ENCODE measurements at regions not wholly inside any gene's neighbourhood (a gene's known extent, or its start where the extent isn't known, plus 50 kb on each side); places are given as distances from the start of the nearest gene placed in this dataset.

DNA sequence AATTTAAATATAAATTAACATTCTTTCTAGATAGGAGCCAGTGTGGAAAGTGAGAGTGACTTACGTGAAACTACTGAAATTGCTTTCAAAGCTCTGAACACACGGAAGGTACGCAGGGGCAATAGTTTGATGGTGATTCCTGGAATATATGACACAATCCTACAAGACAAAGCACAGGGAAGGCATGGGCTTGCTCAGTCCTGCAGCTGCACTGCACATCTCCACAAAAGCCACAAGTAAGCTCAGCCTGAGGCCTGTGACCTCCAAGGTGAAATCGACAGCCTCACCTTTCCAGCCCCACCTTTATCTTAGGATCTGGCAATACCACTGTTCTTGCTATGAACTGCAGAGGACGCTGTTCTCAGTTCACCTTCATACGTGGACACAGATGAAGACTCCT is 109.3 kb upstream of the SCN10A start:
- H2AK5ac ChIP-seq (ENCODE audit: low read length): no peak overlapping the region
- no peak overlapping the region for H4K5ac ChIP-seq (ENCODE audit: low read length)
- no peaks in the 10 kb centered on the region for H3K79me2 ChIP-seq (ENCODE audit: control insufficient read depth, insufficient read depth, low read length)
- no peak overlapping the region for H3K9ac ChIP-seq (ENCODE audit: low read length)
- no peak overlapping the region for H2BK120ac ChIP-seq (ENCODE audit: low read depth, low read length)
- H3K23ac ChIP-seq (ENCODE audit: low read length): no peak overlapping the region
- H3K79me1 ChIP-seq (ENCODE audit: low read length): no peaks in the 10 kb centered on the region
- H3K4ac ChIP-seq (ENCODE audit: low read depth, low read length): no peak overlapping the region
- H3K27ac ChIP-seq (ENCODE audit: low read depth, low read length): no peak overlapping the region
- no peaks in the 10 kb centered on the region for H3K27me3 ChIP-seq (ENCODE audit: insufficient read depth, low read length, poor library complexity)
- no peak overlapping the region for H3K18ac ChIP-seq (ENCODE audit: low read length)
- H3K4me3 ChIP-seq (ENCODE audit: low read length): no peak overlapping the region
- H2BK5ac ChIP-seq (ENCODE audit: low read length): no peak overlapping the region
- H3K56ac ChIP-seq (ENCODE audit: low read length): no peak overlapping the region
- H2BK15ac ChIP-seq (replicated peaks; ENCODE audit: low read depth): no peak overlapping the region
- H3K36me3 ChIP-seq (ENCODE audit: control insufficient read depth, insufficient read depth, low read length): no peaks in the 10 kb centered on the region
- H4K8ac ChIP-seq (ENCODE audit: low read depth, low read length): no peak overlapping the region
- WGBS (ENCODE audit: extremely low coverage, insufficient coverage, low lambda C conversion rate): no CpG with 5 or more reads among the region's 6 CpGs
- no peak overlapping the region for H3K4me2 ChIP-seq (ENCODE audit: low read length)
- no peak for DNase-seq
- H3K4me1 ChIP-seq (ENCODE audit: control insufficient read depth, low read depth, low read length): no peaks in the 10 kb centered on the region

DNA sequence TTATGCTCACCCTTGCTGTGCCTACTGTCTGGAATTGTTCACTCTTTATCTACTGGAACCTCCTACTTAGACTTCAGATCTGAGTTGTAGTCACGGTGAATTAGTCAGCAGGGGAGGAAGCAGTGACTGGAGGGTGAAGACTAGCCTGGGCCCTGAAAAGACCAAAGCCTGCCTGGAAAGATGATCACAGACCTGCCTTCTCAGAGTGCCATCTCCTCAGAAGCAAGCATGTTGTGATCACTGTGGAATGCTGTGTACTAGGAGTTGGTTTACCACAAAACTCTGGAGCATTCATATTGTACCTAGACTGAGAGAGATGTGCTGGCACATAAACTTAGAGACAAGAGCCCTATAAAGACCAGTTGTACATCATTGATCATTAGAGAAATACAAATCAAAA is 100.7 kb upstream of the SCN10A start:
- Histone ChIP-seq H3K27ac (ENCODE audit: low read depth, low read length) (no peak overlapping the region), H3K18ac (ENCODE audit: low read length) (no peak overlapping the region), H3K23ac (ENCODE audit: low read length) (no peak overlapping the region), H3K79me1 (ENCODE audit: low read length) (no peaks in the 10 kb centered on the region), H2BK5ac (ENCODE audit: low read length) (no peak overlapping the region), H3K36me3 (ENCODE audit: control insufficient read depth, insufficient read depth, low read length) (no peaks in the 10 kb centered on the region), H3K79me2 (ENCODE audit: control insufficient read depth, insufficient read depth, low read length) (no peaks in the 10 kb centered on the region), H2AK5ac (ENCODE audit: low read length) (no peak overlapping the region), H4K5ac (ENCODE audit: low read length) (no peak overlapping the region), H3K4me1 (ENCODE audit: control insufficient read depth, low read depth, low read length) (no peaks in the 10 kb centered on the region), H3K9ac (ENCODE audit: low read length) (no peak overlapping the region), H2BK120ac (ENCODE audit: low read depth, low read length) (no peak overlapping the region), H4K8ac (ENCODE audit: low read depth, low read length) (no peak overlapping the region), H3K4me3 (ENCODE audit: low read length) (no peak overlapping the region), H3K56ac (ENCODE audit: low read length) (no peak overlapping the region), H3K4ac (ENCODE audit: low read depth, low read length) (no peak overlapping the region), H3K4me2 (ENCODE audit: low read length) (no peak overlapping the region), H3K27me3 (ENCODE audit: insufficient read depth, low read length, poor library complexity) (no peaks in the 10 kb centered on the region), H2BK15ac (replicated peaks; ENCODE audit: low read depth) (no peak overlapping the region)
- DNase-seq: no peak
- no CpG with 5 or more reads among the region's 1 CpG for WGBS (ENCODE audit: extremely low coverage, insufficient coverage, low lambda C conversion rate)

DNA sequence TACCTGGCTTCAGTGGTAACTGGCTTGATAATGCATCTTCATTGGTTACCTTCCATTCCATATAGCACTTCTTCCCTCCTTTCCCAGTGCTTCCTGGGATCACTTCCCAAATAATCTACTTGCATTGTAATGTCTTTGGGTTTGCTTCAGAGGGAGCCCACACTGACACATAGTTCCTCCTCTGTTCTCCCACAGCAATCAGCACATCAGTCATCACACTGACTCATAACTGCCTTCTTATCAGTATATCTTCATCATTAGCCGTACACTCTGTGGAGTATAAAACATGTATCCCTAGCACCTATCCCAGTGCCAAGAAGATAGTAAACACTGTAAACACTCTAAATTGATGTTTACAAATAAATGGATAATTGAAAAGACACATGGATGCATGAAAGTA is 91.4 kb upstream of the SCN10A start:
- no peak overlapping the region for H2BK5ac ChIP-seq (ENCODE audit: low read length)
- no peak overlapping the region for H3K9ac ChIP-seq (ENCODE audit: low read length)
- H3K36me3 ChIP-seq (ENCODE audit: control insufficient read depth, insufficient read depth, low read length): no peaks in the 10 kb centered on the region
- no peaks in the 10 kb centered on the region for H3K4me1 ChIP-seq (ENCODE audit: control insufficient read depth, low read depth, low read length)
- H3K79me1 ChIP-seq (ENCODE audit: low read length): no peaks in the 10 kb centered on the region
- no peak overlapping the region for H3K56ac ChIP-seq (ENCODE audit: low read length)
- no peaks in the 10 kb centered on the region for H3K79me2 ChIP-seq (ENCODE audit: control insufficient read depth, insufficient read depth, low read length)
- no peak overlapping the region for H3K23ac ChIP-seq (ENCODE audit: low read length)
- no peak overlapping the region for H3K4me3 ChIP-seq (ENCODE audit: low read length)
- no peak for DNase-seq
- H4K5ac ChIP-seq (ENCODE audit: low read length): no peak overlapping the region
- no peak overlapping the region for H3K18ac ChIP-seq (ENCODE audit: low read length)
- no peak overlapping the region for H2AK5ac ChIP-seq (ENCODE audit: low read length)
- no CpG with 5 or more reads among the region's 1 CpG for WGBS (ENCODE audit: extremely low coverage, insufficient coverage, low lambda C conversion rate)
- no peak overlapping the region for H4K8ac ChIP-seq (ENCODE audit: low read depth, low read length)
- no peak overlapping the region for H3K4me2 ChIP-seq (ENCODE audit: low read length)
- no peak overlapping the region for H3K4ac ChIP-seq (ENCODE audit: low read depth, low read length)
- H2BK120ac ChIP-seq (ENCODE audit: low read depth, low read length): no peak overlapping the region
- no peaks in the 10 kb centered on the region for H3K27me3 ChIP-seq (ENCODE audit: insufficient read depth, low read length, poor library complexity)
- H3K27ac ChIP-seq (ENCODE audit: low read depth, low read length): no peak overlapping the region
- no peak overlapping the region for H2BK15ac ChIP-seq (replicated peaks; ENCODE audit: low read depth)

DNA sequence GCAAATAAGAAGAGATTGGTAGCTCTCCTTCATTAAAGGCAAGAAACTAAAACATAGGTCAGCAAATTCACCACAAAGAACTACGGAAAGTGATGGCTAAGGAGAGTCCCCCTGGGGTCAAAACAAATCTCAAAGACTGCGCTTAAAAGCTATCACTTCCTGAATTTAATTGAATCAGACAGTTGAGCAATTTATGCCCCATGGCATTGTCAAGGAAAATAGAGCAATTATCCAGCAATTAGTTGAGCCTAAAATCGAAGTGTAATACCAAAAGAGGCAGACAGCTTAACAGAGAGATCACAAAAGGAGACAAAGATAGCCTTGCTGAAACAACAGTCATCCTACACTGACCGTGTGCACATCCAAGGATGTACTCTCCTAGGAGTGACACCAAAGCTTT is 74.4 kb upstream of the SCN10A start:
- H3K9ac ChIP-seq (ENCODE audit: low read length): no peak overlapping the region
- H3K4me2 ChIP-seq (ENCODE audit: low read length): no peak overlapping the region
- no peak overlapping the region for H3K18ac ChIP-seq (ENCODE audit: low read length)
- no peak overlapping the region for H3K27ac ChIP-seq (ENCODE audit: low read depth, low read length)
- DNase-seq: no peak
- no peak overlapping the region for H3K56ac ChIP-seq (ENCODE audit: low read length)
- no peak overlapping the region for H2AK5ac ChIP-seq (ENCODE audit: low read length)
- H3K36me3 ChIP-seq (ENCODE audit: control insufficient read depth, insufficient read depth, low read length): no peaks in the 10 kb centered on the region
- no peak overlapping the region for H3K4ac ChIP-seq (ENCODE audit: low read depth, low read length)
- H3K4me1 ChIP-seq (ENCODE audit: control insufficient read depth, low read depth, low read length): no peaks in the 10 kb centered on the region
- H2BK5ac ChIP-seq (ENCODE audit: low read length): no peak overlapping the region
- no peak overlapping the region for H3K23ac ChIP-seq (ENCODE audit: low read length)
- no peaks in the 10 kb centered on the region for H3K27me3 ChIP-seq (ENCODE audit: insufficient read depth, low read length, poor library complexity)
- H2BK120ac ChIP-seq (ENCODE audit: low read depth, low read length): no peak overlapping the region
- H3K4me3 ChIP-seq (ENCODE audit: low read length): no peak overlapping the region
- WGBS (ENCODE audit: extremely low coverage, insufficient coverage, low lambda C conversion rate): no CpG with 5 or more reads among the region's 4 CpGs
- H3K79me2 ChIP-seq (ENCODE audit: control insufficient read depth, insufficient read depth, low read length): no peaks in the 10 kb centered on the region
- no peak overlapping the region for H4K8ac ChIP-seq (ENCODE audit: low read depth, low read length)
- no peak overlapping the region for H2BK15ac ChIP-seq (replicated peaks; ENCODE audit: low read depth)
- H4K5ac ChIP-seq (ENCODE audit: low read length): no peak overlapping the region
- no peaks in the 10 kb centered on the region for H3K79me1 ChIP-seq (ENCODE audit: low read length)

DNA sequence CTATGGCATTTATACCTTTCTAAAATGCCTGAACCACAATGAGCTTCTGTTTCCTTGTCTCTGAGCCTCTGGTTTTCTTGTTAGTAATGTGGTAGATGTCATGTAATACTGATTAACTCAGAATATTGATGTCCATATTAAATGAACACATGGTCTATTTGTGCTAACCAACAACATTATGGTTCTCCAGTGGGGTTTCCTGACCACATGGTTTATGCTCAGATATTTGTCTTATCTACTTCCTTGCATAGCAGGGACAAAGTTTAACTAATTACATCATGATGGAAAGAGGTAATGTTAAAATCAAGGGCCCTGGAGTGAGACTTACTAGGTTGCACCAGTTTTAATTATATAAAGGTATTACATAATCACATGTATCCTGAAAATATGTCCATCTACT is 62.6 kb upstream of the SCN10A start:
- no peaks in the 10 kb centered on the region for H3K27me3 ChIP-seq (ENCODE audit: insufficient read depth, low read length, poor library complexity)
- no peak overlapping the region for H2BK5ac ChIP-seq (ENCODE audit: low read length)

More for the DNA sequence above, 62.6 kb upstream of the SCN10A start:
- H3K4me3 ChIP-seq (ENCODE audit: low read length): no peak overlapping the region
- H3K18ac ChIP-seq (ENCODE audit: low read length): no peak overlapping the region
- no peaks in the 10 kb centered on the region for H3K79me1 ChIP-seq (ENCODE audit: low read length)
- H3K27ac ChIP-seq (ENCODE audit: low read depth, low read length): no peak overlapping the region
- H3K36me3 ChIP-seq (ENCODE audit: control insufficient read depth, insufficient read depth, low read length): no peaks in the 10 kb centered on the region
- DNase-seq: no peak
- no peak overlapping the region for H3K56ac ChIP-seq (ENCODE audit: low read length)
- no peak overlapping the region for H3K4me2 ChIP-seq (ENCODE audit: low read length)
- H2BK120ac ChIP-seq (ENCODE audit: low read depth, low read length): no peak overlapping the region
- no peak overlapping the region for H4K5ac ChIP-seq (ENCODE audit: low read length)
- no peak overlapping the region for H2BK15ac ChIP-seq (replicated peaks; ENCODE audit: low read depth)
- H3K4me1 ChIP-seq (ENCODE audit: control insufficient read depth, low read depth, low read length): no peaks in the 10 kb centered on the region
- H4K8ac ChIP-seq (ENCODE audit: low read depth, low read length): no peak overlapping the region
- no peak overlapping the region for H3K4ac ChIP-seq (ENCODE audit: low read depth, low read length)
- H3K9ac ChIP-seq (ENCODE audit: low read length): no peak overlapping the region
- H3K23ac ChIP-seq (ENCODE audit: low read length): no peak overlapping the region
- H3K79me2 ChIP-seq (ENCODE audit: control insufficient read depth, insufficient read depth, low read length): no peaks in the 10 kb centered on the region
- no peak overlapping the region for H2AK5ac ChIP-seq (ENCODE audit: low read length)

Measured in mesendoderm (in vitro differentiated cells).